ENCODE measurements at regions not wholly inside any gene's neighbourhood (a gene's known extent, or its start where the extent isn't known, plus 50 kb on each side); places are given as distances from the start of the nearest gene placed in this dataset.
"Not testable (repeated sequence)": the region's sequence is repeated elsewhere in the genome, so short reads cannot be mapped to it uniquely, and the experiment has no call there.

GRCh38 chr6:37569317-37569716 is 69.6 kb upstream of the CCDC167 start:
- Histone ChIP-seq H3K4me1 (ENCODE audit: control insufficient read depth in 2 of 2, insufficient read depth in 2 of 2, low read length in 2 of 2) (peaks cover 0 to 23% of the 10 kb centered on the region in 2 donors), H3K9me3 (ENCODE audit: control insufficient read depth in 2 of 2, insufficient read depth in 1 of 2, low read length in 1 of 2) (no peaks in the 10 kb centered on the region), H3K27me3 (ENCODE audit: control insufficient read depth in 2 of 2, insufficient read depth in 1 of 2, low read length in 1 of 2) (peaks cover 0 to 42% of the 10 kb centered on the region in 2 donors), H3K27ac (ENCODE audit: low read depth in 1 of 2, low read length in 1 of 2) (no peak overlapping the region), H3K4me3 (ENCODE audit: low read length in 2 of 2) (no peak overlapping the region), H3K36me3 (ENCODE audit: control insufficient read depth in 2 of 2, insufficient read depth in 2 of 2, low read length in 1 of 2) (no peaks in the 10 kb centered on the region)
- WGBS: 97% methylated on average over 4 of the region's 4 CpGs
- no peak for DNase-seq (ENCODE audit: low read depth in 6 of 9, low spot score in 9 of 9)

- Histone ChIP-seq H3K9me3 (ENCODE audit: control insufficient read depth in 2 of 2, insufficient read depth in 1 of 2, low read length in 1 of 2) (no peaks in the 10 kb centered on the region), H3K4me1 (ENCODE audit: control insufficient read depth in 2 of 2, insufficient read depth in 2 of 2, low read length in 2 of 2) (peaks cover 0 to 32% of the 10 kb centered on the region in 2 donors), H3K4me3 (ENCODE audit: low read length in 2 of 2) (no peak overlapping the region), H3K27me3 (ENCODE audit: control insufficient read depth in 2 of 2, insufficient read depth in 1 of 2, low read length in 1 of 2) (peaks cover 2 to 44% of the 10 kb centered on the region in 2 donors), H3K36me3 (ENCODE audit: control insufficient read depth in 2 of 2, insufficient read depth in 2 of 2, low read length in 1 of 2) (no peaks in the 10 kb centered on the region), H3K27ac (ENCODE audit: low read depth in 1 of 2, low read length in 1 of 2) (no peak overlapping the region)
- WGBS: 93% methylated on average over 3 of the region's 3 CpGs
- no peak for DNase-seq (ENCODE audit: low read depth in 6 of 9, low spot score in 9 of 9)
Measured at GRCh38 chr6:37566950-37567349, 67.3 kb upstream of the CCDC167 start.

GRCh38 chr6:37566111-37566949 is 66.6 kb upstream of the CCDC167 start:
- peak; percentile 47 to 86 (median 68) for DNase-seq (ENCODE audit: low read depth in 6 of 9, low spot score in 9 of 9)
- 19% methylated on average over 28 of the region's 28 CpGs for WGBS
- peaks cover 1 to 34% of the 10 kb centered on the region in 2 donors for H3K4me1 ChIP-seq (ENCODE audit: control insufficient read depth in 2 of 2, insufficient read depth in 2 of 2, low read length in 2 of 2)
- no peaks in the 10 kb centered on the region for H3K36me3 ChIP-seq (ENCODE audit: control insufficient read depth in 2 of 2, insufficient read depth in 2 of 2, low read length in 1 of 2)
- no peaks in the 10 kb centered on the region for H3K9me3 ChIP-seq (ENCODE audit: control insufficient read depth in 2 of 2, insufficient read depth in 1 of 2, low read length in 1 of 2)
- peak overlapping the region; percentile 40 to 47 for H3K4me3 ChIP-seq (ENCODE audit: low read length in 2 of 2)
- H3K27me3 ChIP-seq (ENCODE audit: control insufficient read depth in 2 of 2, insufficient read depth in 1 of 2, low read length in 1 of 2): peaks cover 2 to 39% of the 10 kb centered on the region in 2 donors
- peak overlapping the region in 1 of 2 donors; percentile 64 for H3K27ac ChIP-seq (ENCODE audit: low read depth in 1 of 2, low read length in 1 of 2)

GRCh38 chr6:37565267-37566110 is 65.8 kb upstream of the CCDC167 start:
- peak overlapping the region in 1 of 2 donors; percentile 64 for H3K27ac ChIP-seq (ENCODE audit: low read depth in 1 of 2, low read length in 1 of 2)

GRCh38 chr6:37562926-37563288 is 63.2 kb upstream of the CCDC167 start:
- Histone ChIP-seq H3K4me1 (ENCODE audit: control insufficient read depth in 2 of 2, insufficient read depth in 2 of 2, low read length in 2 of 2) (peaks cover 20 to 68% of the 10 kb centered on the region in 2 donors), H3K27me3 (ENCODE audit: control insufficient read depth in 2 of 2, insufficient read depth in 1 of 2, low read length in 1 of 2) (peaks cover 2 to 11% of the 10 kb centered on the region in 2 donors)
- 92% methylated on average over 4 of the region's 4 CpGs for WGBS

More at GRCh38 chr6:37565267-37566110, 65.8 kb upstream of the CCDC167 start:
- H3K27me3 ChIP-seq (ENCODE audit: control insufficient read depth in 2 of 2, insufficient read depth in 1 of 2, low read length in 1 of 2): peaks cover 2 to 31% of the 10 kb centered on the region in 2 donors
- 40% methylated on average over 17 of the region's 17 CpGs for WGBS
- peak; percentile 49 to 88 (median 69) for DNase-seq (ENCODE audit: low read depth in 6 of 9, low spot score in 9 of 9)
- no peaks in the 10 kb centered on the region for H3K9me3 ChIP-seq (ENCODE audit: control insufficient read depth in 2 of 2, insufficient read depth in 1 of 2, low read length in 1 of 2)
- no peaks in the 10 kb centered on the region for H3K36me3 ChIP-seq (ENCODE audit: control insufficient read depth in 2 of 2, insufficient read depth in 2 of 2, low read length in 1 of 2)
- peaks cover 5 to 42% of the 10 kb centered on the region in 2 donors for H3K4me1 ChIP-seq (ENCODE audit: control insufficient read depth in 2 of 2, insufficient read depth in 2 of 2, low read length in 2 of 2)
- peak overlapping the region; percentile 40 to 47 for H3K4me3 ChIP-seq (ENCODE audit: low read length in 2 of 2)

GRCh38 chr6:37561361-37561760 is 61.7 kb upstream of the CCDC167 start:
- no peak for DNase-seq (ENCODE audit: low read depth in 6 of 9, low spot score in 9 of 9)
- Histone ChIP-seq H3K4me1 (ENCODE audit: control insufficient read depth in 2 of 2, insufficient read depth in 2 of 2, low read length in 2 of 2) (peaks cover 20 to 76% of the 10 kb centered on the region in 2 donors), H3K36me3 (ENCODE audit: control insufficient read depth in 2 of 2, insufficient read depth in 2 of 2, low read length in 1 of 2) (no peaks in the 10 kb centered on the region), H3K9me3 (ENCODE audit: control insufficient read depth in 2 of 2, insufficient read depth in 1 of 2, low read length in 1 of 2) (no peaks in the 10 kb centered on the region), H3K27ac (ENCODE audit: low read depth in 1 of 2, low read length in 1 of 2) (peak overlapping the region in 1 of 2 donors; percentile 84), H3K4me3 (ENCODE audit: low read length in 2 of 2) (no peak overlapping the region), H3K27me3 (ENCODE audit: control insufficient read depth in 2 of 2, insufficient read depth in 1 of 2, low read length in 1 of 2) (peaks cover 2 to 7% of the 10 kb centered on the region in 2 donors)
- 96% methylated on average over 4 of the region's 4 CpGs for WGBS

More at GRCh38 chr6:37562926-37563288, 63.2 kb upstream of the CCDC167 start:
- not testable (repeated sequence) for H3K27ac ChIP-seq (ENCODE audit: low read depth in 1 of 2, low read length in 1 of 2); H3K9me3 ChIP-seq (ENCODE audit: control insufficient read depth in 2 of 2, insufficient read depth in 1 of 2, low read length in 1 of 2); DNase-seq (ENCODE audit: low read depth in 6 of 9, low spot score in 9 of 9); H3K36me3 ChIP-seq (ENCODE audit: control insufficient read depth in 2 of 2, insufficient read depth in 2 of 2, low read length in 1 of 2); H3K4me3 ChIP-seq (ENCODE audit: low read length in 2 of 2)

GRCh38 chr6:37560737-37561103 is 61.0 kb upstream of the CCDC167 start:
- no peak for DNase-seq (ENCODE audit: low read depth in 6 of 9, low spot score in 9 of 9)
- H3K27me3 ChIP-seq (ENCODE audit: control insufficient read depth in 2 of 2, insufficient read depth in 1 of 2, low read length in 1 of 2): peaks cover 2 to 6% of the 10 kb centered on the region in 2 donors
- H3K27ac ChIP-seq (ENCODE audit: low read depth in 1 of 2, low read length in 1 of 2): peak overlapping the region in 1 of 2 donors; percentile 84
- H3K4me3 ChIP-seq (ENCODE audit: low read length in 2 of 2): no peak overlapping the region
- H3K9me3 ChIP-seq (ENCODE audit: control insufficient read depth in 2 of 2, insufficient read depth in 1 of 2, low read length in 1 of 2): no peaks in the 10 kb centered on the region
- peaks cover 20 to 69% of the 10 kb centered on the region in 2 donors for H3K4me1 ChIP-seq (ENCODE audit: control insufficient read depth in 2 of 2, insufficient read depth in 2 of 2, low read length in 2 of 2)
- no peaks in the 10 kb centered on the region for H3K36me3 ChIP-seq (ENCODE audit: control insufficient read depth in 2 of 2, insufficient read depth in 2 of 2, low read length in 1 of 2)
- 97% methylated on average over 3 of the region's 3 CpGs for WGBS

GRCh38 chr6:37559501-37559900 is 59.8 kb upstream of the CCDC167 start:
- peak in 5 of 9 donors; percentile 44 to 80 (median 50) for DNase-seq (ENCODE audit: low read depth in 6 of 9, low spot score in 9 of 9)

More at GRCh38 chr6:37559501-37559900, 59.8 kb upstream of the CCDC167 start:
- H3K4me1 ChIP-seq (ENCODE audit: control insufficient read depth in 2 of 2, insufficient read depth in 2 of 2, low read length in 2 of 2): peaks cover 20 to 60% of the 10 kb centered on the region in 2 donors
- H3K4me3 ChIP-seq (ENCODE audit: low read length in 2 of 2): peak overlapping the region in 1 of 2 donors; percentile 4
- no peaks in the 10 kb centered on the region for H3K9me3 ChIP-seq (ENCODE audit: control insufficient read depth in 2 of 2, insufficient read depth in 1 of 2, low read length in 1 of 2)
- WGBS: 45% methylated on average over 4 of the region's 4 CpGs
- H3K36me3 ChIP-seq (ENCODE audit: control insufficient read depth in 2 of 2, insufficient read depth in 2 of 2, low read length in 1 of 2): no peaks in the 10 kb centered on the region
- H3K27ac ChIP-seq (ENCODE audit: low read depth in 1 of 2, low read length in 1 of 2): peak overlapping the region; percentile 20 to 84
- H3K27me3 ChIP-seq (ENCODE audit: control insufficient read depth in 2 of 2, insufficient read depth in 1 of 2, low read length in 1 of 2): peaks cover 2 to 6% of the 10 kb centered on the region in 2 donors
